SK-N-MC (cell line): ENCODE measurements at regions not wholly inside any gene's neighbourhood (a gene's known extent, or its start where the extent isn't known, plus 50 kb on each side); places are given as distances from the start of the nearest gene placed in this dataset.

Experiments
- EZH2 ChIP-seq: fragments of 200-600 bp; sonication (generic); IDR thresholded peaks from one replicate; pipeline ENCODE4 v1.6.1; 2017; ENCODE audit warnings: antibody characterized with exemption
- POLR2AphosphoS5 ChIP-seq: IDR thresholded peaks from 2 replicates; pipeline ENCODE4 v1.6.1; 2012; ENCODE audit warnings: mild to moderate bottlenecking, low read depth, low read length, borderline replicate concordance

DNA sequence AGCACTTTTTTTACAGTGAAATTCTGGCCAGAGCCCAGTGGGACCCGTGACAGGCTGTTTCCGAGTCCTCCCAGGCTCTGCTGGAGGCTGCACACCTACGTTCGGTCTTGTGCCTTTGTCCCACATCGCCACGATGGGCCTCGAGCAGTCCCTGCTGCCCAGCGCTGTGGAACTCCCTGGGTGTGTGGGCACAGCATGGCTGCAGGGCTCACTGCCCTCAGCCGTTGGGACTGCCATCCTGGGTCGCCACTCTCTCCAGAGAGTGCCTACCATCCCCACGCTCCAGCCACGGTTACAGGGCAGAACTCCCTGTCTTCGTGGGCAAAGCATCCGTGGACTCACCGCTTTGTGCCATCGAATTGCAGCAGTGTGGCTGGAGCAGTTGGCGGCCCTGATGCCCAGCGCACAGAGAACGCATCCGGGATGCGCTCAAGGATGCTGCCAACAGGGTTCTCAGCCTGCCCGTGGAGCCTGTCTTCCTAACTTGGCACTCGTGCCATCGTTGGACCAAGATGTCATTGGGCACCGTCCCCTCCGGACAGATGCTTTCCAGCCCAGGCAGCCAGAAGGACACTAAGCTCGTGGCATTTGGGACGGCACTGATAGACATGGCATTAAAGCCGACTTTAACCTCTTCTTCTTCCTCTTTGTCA is 85.0 kb upstream of the ARHGEF7 start:
- TF ChIP-seq POLR2AphosphoS5 (no peak), EZH2 (no peak)
